RPMI8226 (cell line): ENCODE measurements at regions not wholly inside any gene's neighbourhood (a gene's known extent, or its start where the extent isn't known, plus 50 kb on each side); places are given as distances from the start of the nearest gene placed in this dataset.
"Not testable (repeated sequence)": the region's sequence is repeated elsewhere in the genome, so short reads cannot be mapped to it uniquely, and the experiment has no call there.

Source experiments
- DNase-seq: peaks from one replicate; pipeline ENCODE4 v3.0.0-alpha.2; 2015

DNA sequence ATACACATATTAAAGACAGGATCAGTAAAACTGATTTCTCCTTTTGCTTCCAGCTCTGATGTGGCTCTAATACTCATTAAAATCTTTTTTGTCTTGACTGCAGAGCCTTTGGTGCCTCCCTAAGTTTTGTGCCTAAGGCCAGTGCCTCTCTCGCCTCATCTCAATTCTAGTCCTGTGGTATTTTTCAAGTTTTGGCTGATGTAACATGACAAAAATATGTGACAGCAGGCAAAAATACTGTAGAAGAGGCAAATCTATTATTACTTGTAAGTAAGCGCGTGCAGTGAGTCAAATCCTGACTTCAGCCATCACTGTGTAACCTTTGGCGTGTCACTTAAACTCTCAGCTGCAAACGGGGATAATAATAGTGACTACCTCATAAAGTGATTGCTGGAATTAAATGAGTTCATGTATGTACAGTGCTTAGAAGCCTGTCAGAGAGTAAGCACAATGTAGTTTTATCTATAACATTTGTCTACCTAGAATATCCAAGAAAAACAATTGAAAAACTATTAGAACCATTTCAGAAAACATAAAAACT is 74.0 kb downstream of the MAB21L3 start:
- DNase-seq = no peak

DNA sequence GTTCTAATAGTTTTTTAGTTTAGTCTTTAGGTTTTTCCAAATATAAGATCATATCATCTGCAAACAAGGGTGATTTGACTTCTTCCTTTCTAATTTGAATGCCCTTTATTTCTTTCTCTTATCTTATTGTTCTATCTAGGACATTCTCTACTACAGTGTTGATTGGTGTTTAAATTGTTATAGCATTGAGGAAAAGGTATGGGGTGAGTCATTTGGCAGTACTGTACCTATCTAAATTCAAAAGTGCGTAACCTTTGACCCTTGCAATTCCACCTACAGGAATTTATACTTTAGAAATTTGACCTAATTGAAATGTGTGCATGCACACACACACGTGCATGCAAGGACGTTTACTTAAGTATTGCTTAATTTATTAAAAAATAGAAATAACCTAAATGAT is 78.3 kb downstream of the MAB21L3 start:
- no peak for DNase-seq

DNA sequence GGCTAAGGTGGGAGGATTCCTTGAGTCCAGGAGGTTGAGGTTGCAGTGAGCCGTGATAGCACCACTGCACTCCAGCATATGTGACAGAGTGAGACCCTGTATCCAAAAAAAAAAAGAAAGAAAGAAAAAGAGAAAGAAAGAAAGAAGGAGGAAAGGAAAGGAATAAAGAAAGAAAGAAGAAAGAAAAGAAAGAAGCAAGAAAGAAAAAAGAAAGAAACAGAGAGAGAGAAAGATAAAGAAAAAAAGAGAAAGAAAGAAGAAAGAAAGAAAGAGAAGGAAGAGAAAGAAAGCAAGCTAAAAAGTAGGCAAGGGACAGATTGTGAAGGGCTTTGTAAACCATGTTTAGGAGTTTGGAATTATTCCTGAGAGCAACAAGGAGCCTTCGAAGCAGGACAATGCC is 80.1 kb downstream of the MAB21L3 start:
- no peak for DNase-seq

DNA sequence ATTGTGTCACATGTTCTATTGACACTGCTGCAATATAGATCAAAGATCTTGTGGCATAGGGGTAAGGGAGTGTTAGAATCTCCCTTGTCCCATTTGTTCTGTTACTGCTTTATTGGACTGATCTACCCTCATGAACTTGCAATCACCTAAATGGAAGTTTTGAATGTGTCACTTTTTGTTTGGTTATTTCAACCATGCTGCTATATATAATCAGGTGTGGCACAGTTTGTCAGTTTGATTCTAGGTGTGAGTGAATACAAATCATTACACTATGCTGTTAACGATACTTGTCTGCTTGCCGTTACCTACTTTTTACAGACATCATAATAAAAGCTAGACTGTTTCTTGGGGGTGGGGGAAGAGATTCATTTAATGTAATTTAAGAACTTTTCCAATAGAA is 82.6 kb downstream of the MAB21L3 start:
- no peak for DNase-seq

DNA sequence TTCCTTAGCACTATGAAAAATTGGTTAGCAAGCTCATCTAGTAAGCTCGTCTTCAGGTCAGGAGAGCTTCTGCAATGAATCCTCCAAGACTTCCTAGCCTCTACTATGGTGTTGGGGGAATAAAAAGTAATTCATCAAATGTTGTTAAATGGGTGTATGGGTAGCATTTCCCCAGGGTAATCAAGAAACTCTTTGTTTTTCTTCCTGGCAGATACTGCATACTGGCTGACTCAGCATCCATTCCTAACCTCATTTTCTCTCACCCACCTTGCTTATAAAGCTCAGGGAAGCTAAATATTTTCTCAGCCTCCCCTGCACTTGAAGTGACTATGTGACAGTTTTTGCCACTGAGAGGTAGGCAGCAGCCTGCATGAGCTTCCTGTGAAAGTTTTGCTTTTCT is 83.4 kb downstream of the MAB21L3 start:
- no peak for DNase-seq

DNA sequence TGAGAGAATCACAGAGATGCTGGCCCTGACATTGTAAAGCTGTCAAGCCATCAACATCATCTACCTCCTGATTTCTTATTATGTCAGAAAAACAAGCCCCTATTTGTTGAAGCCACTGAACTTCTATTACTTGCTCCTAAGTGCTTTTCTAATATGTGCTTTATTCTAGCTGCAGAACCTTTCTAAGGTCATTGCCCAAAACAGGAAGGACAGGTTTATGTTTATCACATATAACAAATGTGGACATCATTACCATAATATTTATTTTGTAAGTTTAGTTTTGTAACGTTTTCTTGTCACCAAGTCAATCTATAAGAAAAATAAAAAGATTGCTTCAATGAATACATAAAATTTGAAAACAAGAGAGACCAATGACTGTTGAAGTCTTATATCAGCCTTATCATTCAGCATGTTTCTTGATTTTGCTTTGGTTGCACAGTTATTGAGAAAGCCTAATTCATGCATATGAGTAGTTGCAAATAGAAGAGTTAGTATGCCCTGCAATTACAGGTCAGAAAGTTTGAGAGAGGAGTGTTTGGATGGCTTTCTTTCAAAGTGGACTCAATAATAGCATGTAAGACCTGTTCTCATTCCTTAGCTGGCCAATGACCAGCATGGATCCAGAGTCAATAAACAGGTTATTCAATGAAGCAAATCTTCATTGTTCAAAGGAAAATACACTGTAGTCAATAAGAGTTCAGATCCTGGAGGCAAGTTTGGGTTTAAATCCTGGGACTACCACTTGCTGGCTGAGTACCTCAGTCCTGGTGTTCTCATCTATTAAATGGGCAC is 84.1 kb downstream of the MAB21L3 start:
- DNase-seq = no peak

DNA sequence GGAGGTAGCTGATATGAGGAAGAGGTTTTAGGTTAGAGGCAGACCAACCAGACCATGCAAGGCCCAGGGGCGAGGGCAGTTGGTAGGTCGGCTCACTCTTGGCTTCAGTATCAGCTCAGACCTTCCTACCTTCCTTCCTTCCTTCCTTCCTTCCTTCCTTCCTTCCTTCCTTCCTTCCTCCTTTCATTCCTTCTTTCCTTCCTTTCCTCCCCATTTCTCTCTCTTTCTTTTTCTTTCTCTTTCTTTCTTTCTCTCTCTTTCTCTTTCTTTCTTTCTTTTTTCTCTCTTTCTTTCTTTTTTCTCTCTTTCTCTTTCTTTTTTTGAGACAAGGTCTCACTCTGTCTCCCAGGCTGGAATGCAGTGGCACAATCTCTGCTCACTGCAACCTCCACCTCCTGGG is 89.1 kb downstream of the MAB21L3 start:
- not testable (repeated sequence) for DNase-seq

DNA sequence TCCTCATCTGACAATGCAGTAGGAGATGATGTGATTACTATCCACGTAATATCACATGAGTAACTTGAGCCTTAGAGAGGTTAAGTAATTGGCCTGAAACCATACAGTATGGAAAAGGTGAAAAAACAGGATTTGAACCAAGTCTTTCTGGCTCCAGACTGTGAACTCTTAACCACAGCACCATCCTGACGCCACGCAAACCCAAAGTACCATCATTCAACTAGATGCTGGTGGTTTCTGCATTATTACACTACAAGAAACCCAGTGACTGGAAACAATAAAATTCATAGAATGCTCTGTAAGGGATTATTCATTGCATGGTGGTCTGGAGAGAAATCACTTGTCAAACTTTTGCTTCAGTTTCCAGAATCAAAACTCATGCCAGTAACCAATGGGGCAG is 90.7 kb downstream of the MAB21L3 start:
- DNase-seq = no peak

DNA sequence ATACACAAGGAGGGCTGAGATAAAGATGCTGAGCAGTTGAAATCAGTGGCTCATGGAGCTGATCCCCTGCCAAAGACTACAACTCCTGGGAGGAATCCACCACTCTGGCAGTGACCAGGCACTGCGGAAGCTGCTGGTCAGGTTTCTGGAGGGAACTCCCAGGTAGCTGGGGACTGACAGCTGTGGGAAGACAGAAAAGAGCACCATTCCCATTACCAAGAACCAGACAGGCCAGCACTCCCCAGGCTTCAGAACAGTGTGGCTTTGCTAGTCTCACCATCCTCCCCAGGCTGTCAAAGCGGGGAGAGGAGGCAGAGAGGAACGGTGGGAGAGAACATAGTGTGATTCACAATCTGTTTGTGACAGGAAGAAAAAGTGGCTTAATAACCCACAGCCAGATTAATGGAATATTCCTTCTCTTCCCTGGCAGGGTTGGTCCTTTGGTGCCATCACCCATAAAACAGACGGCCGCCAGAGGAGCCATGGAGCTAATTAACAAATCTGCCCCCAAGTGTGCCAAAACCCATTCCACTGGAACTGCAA is 92.1 kb downstream of the MAB21L3 start:
- DNase-seq = no peak

DNA sequence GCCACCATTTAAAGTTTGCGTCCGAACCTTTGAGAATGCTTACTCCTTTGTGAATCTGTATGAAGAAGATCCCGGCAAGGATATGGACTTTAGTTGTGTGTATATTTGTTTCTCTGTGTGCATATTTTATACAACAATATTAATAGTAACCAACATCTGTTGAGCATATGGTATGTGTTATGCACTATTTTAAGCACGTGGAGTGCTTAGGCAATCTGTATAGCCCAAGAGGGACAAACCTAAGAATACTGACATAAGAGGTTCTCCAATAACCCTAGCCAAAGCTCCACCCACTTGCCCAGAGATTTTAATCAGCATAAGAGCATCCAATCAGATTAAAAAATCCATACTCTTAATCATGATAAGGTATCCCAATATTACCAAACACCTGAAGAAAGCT is 92.7 kb downstream of the MAB21L3 start:
- no peak for DNase-seq

DNA sequence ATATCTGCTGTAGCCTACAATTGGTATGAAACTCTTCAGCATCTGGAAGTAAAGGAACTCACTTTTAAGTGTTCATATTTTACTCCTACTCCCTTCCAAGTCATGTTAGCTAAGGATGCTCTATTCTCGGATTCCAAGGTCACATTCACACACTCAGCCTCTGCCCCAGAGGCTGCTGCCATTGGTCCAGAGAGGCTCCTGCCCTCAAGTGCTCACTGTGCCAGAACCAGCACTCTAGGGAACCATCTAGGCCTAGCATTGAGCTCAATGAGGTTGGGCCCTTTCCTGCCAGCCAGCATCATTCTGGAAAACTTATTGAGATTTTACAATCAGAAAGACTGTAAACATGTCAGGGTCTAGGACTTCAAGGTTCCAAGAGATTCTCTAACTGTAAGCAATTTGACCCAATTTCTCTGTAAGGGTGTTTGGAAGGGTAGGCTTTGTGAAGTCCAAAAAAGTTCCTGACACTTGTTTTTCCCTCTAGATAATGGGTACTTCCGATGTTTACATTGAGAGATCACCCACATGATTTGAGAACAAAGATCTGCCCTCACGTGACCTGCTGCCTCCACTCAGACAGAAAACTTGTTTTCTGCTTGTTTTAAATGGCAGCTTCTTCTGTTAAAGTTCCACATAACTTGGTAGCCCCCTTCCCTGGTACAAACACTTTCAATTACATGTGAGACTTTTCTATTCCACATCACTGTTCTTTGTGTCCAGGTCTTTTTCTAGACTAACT is 94.9 kb downstream of the MAB21L3 start:
- no peak for DNase-seq

DNA sequence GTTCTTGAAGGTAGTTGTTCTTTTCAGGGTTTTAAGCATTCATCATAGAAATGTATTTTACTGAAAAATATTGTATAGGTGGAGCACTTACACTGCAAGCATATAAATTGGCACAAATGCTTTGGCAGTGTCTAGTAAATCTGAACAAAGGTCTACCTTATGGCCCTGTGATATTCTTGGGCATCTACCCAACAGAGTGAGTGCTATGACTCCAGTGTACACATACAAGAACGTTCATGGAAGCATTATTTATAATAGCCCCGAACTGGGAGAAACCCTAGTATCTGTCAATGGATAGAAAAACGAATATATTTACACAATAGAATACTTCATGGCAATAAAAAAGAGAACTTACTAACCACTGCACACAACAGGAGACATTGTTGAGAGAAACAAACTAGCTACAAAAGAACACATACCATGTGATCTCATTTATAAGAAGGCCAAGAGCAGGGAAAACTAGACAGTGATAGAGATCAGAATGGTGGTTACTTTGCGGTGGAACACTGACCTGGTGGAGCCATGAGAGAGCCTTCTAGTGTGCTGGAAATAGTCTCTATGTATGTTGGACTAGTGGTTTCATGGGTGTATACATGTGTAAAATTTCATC is 96.0 kb downstream of the MAB21L3 start:
- DNase-seq = no peak

DNA sequence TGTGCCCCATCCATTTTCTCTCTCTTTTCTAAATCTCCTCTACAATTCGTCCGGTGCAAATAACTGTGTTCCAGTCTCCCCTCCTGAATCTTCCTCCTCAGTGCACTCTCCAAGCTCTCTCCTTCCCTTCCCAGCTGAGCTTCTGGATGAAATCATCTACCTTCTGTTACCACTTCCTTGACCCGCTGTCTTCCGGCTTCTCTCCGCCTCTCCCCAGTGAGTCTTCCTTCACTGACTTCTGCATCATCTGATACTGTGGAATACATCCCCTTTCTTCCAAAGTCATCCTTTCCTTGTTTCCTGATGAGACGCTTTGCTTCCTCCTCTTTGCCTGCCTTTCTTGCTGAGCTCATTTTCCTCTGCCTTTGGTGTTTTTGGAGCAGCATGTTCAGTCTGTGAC is 96.9 kb downstream of the MAB21L3 start:
- DNase-seq = no peak

DNA sequence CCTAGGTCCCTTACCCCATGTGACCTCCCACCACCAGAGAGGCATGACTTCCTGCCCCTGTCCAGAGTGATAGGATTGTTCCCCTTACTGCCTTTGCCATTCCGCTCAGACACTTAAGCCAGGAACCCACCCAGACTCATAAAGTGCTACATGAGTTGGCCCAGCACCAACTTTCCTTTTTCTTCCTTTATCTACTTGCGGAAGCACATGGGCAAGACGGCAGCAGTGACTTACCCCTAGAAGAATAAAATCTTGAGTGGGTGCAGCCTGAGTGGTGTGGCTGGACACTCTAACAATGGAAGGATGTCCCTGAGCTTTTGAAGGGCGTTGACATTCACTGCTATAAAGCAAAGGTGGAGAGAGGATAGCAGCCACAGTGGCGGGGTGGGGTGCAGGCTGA is 100.1 kb downstream of the MAB21L3 start:
- no peak for DNase-seq

DNA sequence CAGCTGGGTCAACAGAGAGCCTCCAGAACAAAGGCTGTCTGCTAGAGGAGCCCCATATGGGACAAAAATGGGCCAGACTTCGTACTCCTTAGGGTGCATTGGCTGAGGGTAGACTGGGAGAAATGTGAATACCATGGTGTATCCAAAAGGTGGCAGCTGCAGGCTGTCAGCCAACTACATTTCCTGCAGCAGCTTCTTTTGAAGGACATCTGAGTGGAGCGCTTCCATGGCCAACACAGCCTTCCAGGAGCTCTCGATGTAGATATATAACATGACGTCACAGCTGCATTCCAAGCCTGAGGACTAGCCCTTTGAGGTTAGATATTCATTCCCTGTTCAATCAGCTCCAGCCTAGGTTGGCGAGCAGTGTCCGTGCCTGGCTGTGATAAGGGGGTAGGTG is 107.7 kb downstream of the MAB21L3 start:
- DNase-seq = no peak

DNA sequence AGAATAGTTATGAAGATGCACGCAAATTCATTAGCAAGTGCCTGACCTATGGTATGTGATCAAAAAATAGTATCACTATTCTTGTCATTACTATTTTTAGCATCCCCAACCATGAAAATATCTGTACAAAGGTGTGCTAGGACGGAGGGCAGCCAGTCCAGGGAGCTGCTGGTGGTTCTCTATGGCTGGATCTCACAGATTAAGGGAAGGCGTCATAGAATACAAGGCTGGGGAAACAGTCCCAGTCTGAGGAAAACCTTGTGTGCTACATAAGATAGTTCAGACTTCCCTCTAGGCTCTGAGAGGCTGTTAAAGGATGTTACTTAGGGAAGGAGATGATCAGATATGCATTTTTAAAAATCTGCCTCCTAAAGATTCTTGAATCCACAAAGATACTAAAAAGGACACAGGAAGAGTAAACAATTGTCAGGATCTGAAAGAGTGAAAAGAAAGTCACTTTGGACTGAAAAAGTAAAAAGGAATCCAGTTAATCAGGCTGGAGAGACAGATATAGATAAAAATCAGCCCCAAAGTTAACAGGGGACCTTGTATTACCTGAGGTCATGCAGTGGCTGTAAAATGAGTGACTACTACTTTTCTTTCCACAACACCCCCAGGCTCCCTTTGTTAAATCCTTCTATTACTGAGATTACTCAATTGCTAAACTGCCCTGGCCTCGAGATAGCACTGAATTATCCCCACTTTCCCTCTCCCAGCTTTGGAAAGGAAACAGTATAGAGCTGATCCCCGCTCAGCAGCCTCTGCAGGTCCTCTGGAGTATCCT is 108.6 kb downstream of the MAB21L3 start:
- DNase-seq = no peak

DNA sequence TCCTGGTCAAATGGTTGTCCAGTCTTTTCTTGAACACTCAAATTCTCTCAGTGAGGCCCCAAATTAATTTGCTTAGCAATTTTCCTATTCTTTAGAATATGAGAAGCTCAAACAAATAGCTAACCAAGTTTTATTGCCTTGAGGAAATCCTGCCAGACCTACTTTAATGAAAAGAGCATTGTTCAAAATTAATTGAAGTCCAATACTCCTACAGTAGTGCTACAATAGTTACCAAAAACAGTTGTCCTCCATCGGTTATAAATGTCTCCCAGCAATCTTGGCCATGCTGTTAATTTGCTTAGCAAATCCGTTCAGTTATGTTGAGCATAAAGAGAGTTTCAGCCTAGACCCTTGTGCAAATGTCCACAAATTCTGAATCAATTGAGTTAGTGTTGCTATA is 112.9 kb downstream of the MAB21L3 start:
- no peak for DNase-seq

DNA sequence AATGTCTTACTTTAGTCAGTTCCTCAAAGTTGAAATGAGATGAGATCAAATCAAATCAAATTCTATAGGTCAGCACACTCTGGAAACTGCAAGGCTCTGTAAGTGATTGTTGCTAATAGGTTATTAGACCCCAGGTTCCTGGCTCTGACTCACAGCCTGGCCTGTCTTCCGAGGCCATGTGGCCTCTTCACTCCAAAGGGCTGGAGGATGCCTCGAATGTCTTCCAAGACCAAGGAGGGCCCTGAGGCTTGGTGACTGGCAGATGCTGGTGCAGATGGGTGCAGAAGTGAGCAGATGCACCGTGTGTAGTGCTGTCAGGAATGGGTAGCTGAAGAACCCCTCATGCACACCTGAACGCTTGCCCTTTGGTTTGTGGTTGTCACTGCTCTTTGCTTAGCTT is 113.4 kb downstream of the MAB21L3 start:
- DNase-seq = no peak

DNA sequence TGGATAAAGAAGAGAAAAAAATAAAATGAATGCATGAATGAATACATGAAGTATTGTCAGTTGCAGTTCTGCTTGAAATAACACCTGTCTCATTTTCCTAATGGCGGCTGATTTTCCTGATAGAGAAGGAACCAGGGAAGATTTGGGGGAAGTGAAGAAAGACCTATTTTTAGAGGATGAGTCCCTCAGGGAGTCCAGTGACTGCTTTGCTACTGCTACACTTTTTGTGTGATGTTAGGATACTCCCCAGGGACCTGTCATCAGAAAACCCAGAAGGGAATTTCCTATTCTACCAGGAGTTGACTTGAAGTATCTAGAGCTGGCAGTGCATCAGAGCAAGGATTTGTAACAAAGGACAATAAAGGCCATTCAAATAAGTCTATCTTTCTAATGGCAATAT is 114.8 kb downstream of the MAB21L3 start:
- DNase-seq = no peak

DNA sequence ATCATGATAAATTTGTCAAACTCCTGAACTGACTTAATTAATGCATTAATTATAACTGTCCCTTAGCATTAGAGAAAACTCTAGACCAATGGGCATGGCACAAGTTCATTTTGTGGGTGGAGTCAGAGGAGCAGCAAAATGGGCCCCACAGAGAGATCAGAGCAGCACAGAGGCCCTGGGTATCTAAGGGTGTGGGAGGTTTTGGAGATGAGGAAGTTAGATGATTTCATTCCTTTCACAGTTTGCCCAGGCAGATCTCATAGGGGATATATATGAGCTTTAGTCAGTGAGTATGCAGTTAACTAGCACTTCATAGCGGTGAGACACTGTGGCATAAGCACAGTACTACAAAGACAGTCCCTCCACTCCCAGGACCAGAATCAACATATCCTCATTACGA is 117.3 kb downstream of the MAB21L3 start:
- no peak for DNase-seq

DNA sequence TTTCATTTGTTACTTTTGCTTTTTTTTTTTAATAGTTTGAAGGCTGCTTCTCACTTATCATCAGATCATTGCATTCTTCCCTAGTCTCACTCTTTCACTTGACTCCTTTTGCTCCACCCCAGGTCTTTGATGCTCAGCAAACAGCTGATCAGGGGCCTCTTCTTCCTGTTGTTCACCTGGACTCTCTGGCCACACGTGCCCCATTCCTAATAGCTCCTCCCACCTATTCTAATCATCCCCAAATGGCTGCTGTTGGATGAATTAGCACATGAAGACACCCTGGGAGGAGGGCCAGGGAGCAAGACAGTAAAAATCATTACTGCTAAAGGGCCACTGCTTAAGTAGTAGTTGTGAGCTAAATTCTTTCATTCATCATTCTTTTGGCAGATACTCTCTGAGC is 119.5 kb downstream of the MAB21L3 start:
- peak; percentile 14 for DNase-seq

DNA sequence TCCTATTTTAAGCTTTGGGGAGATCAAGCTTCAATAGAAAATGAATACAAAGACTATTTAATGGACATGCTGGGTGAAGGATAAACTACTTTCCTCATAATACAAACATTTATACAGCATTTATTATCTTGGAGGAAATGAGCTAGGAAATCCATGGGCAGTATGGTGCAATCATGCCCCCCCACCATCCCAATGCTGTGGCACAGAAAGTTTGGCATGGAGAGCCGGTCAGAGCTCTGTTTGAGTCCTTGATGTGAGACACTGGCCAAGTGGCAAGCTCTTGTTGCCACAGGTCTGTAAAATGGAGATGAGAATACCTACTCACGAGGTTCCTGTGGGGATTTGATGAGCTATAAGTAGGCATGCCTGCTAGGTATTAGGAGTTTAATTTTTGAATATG is 120.6 kb downstream of the MAB21L3 start:
- no peak for DNase-seq

DNA sequence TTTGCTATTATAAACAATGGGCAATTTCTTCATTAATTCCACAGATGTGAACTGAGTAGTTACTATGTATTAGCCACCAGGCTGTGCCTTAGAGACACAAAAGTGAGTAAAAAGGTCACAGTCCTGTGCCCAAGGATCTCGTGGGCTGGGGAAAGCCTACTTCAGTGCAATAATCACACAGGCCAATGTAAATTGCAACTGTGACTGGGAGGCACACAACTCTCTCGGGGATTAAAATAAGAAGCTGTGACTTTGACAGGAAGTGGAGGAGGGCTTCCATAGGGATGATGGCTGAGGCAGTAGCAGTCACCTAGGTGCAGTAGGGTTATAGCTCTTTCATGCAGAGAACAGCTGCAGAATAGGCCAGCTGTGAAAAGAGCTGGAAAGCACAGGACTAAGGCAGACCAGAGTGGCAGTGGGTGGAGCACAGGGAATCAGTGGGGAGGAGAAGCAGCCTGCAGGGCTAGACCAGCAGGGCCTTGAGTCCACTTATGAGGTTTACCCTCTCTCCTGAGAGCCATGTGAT is 121.9 kb downstream of the MAB21L3 start:
- peak; percentile 34 for DNase-seq
